RWPE2 (cell line): ENCODE measurements at regions not wholly inside any gene's neighbourhood (a gene's known extent, or its start where the extent isn't known, plus 50 kb on each side); places are given as distances from the start of the nearest gene placed in this dataset.

Source experiments
- ATAC-seq: fragments of 200-7000 bp; cut with Tn5 transposase; 3 replicates; pipeline ENCODE4 v1.9.1; 2021; ENCODE audit warnings: low read depth
- DNase-seq: peaks from one replicate; pipeline ENCODE4 v3.0.0-alpha.2; 2020; ENCODE audit warnings: low spot score
- H3K27ac ChIP-seq: fragments of 450-650 bp; 2 replicates; pipeline ENCODE4 v1.5.1; 2017; ENCODE audit warnings: mild to moderate bottlenecking; ENCODE audit not compliant: poor library complexity, severe bottlenecking
- H3K27me3 ChIP-seq: fragments of 250-450 bp; sonication (Bioruptor Pico); 2 replicates; pipeline ENCODE4 v1.5.1; 2021; ENCODE audit warnings: mild to moderate bottlenecking, moderate library complexity; ENCODE audit not compliant: insufficient read depth, poor library complexity, severe bottlenecking
- H3K36me3 ChIP-seq: fragments of 250-450 bp; sonication (Bioruptor Pico); 2 replicates; pipeline ENCODE4 v1.5.1; 2020; ENCODE audit warnings: low read depth, mild to moderate bottlenecking, moderate library complexity
- H3K4me1 ChIP-seq: fragments of 250-450 bp; sonication (Bioruptor Pico); 2 replicates; pipeline ENCODE4 v1.5.1; 2021; ENCODE audit warnings: mild to moderate bottlenecking, moderate library complexity; ENCODE audit not compliant: insufficient read depth, poor library complexity, severe bottlenecking
- H3K4me3 ChIP-seq: fragments of 250-450 bp; sonication (Bioruptor Pico); 2 replicates; pipeline ENCODE4 v1.5.1; 2021; ENCODE audit warnings: mild to moderate bottlenecking, moderate library complexity; ENCODE audit not compliant: severe bottlenecking
- H3K9me3 ChIP-seq: fragments of 250-450 bp; sonication (Bioruptor Pico); 2 replicates; pipeline ENCODE4 v1.5.1; 2021; ENCODE audit warnings: mild to moderate bottlenecking, moderate library complexity; ENCODE audit not compliant: severe bottlenecking
- CTCF ChIP-seq: fragments of 450-650 bp; IDR thresholded peaks from one replicate; pipeline ENCODE4 v1.5.1; 2017; ENCODE audit warnings: mild to moderate bottlenecking, moderate library complexity; ENCODE audit not compliant: poor library complexity, severe bottlenecking

DNA sequence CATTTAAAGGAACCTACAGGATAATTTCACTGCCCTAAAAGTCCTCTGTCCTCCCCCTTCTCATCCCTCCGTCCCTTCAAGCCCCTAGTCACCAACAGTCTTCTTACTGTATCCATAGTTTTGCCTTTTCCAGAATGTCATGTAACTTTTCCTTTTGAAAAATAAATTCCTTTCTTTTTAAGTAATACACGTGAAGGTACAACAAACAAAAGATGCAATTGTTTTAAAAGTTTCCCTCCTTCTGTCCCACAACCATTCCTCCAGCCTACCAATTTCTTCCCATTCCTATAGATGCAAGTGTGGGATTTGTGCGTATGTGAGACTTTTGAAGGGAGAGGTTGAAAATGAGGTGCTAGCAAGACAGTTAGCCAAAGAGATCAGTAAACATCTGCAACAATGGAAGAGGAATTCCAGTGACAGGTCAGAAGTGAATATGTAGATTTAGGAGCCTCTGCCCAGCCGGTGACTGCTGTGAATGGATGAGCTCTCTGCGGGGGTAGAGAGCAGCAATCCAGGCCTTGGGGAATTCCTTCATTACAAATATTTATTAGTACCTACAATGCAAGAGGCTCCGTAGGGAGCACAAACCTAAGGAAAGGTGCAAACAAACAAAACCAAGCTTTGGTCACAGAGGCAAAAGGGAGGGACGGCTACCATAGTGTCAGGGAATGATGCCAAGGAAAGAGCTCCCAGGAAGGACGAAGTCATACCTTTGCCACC is 243.6 kb downstream of the SKIDA1 start:
- ATAC-seq (no peak), DNase-seq (no peak)
- Histone ChIP-seq H3K4me1 (peaks cover 4% of the 10 kb centered on the region), H3K4me3 (no peak overlapping the region), H3K27ac (no peak overlapping the region), H3K27me3 (no peaks in the 10 kb centered on the region), H3K36me3 (no peaks in the 10 kb centered on the region), H3K9me3 (no peaks in the 10 kb centered on the region)
- TF ChIP-seq CTCF = no peak

DNA sequence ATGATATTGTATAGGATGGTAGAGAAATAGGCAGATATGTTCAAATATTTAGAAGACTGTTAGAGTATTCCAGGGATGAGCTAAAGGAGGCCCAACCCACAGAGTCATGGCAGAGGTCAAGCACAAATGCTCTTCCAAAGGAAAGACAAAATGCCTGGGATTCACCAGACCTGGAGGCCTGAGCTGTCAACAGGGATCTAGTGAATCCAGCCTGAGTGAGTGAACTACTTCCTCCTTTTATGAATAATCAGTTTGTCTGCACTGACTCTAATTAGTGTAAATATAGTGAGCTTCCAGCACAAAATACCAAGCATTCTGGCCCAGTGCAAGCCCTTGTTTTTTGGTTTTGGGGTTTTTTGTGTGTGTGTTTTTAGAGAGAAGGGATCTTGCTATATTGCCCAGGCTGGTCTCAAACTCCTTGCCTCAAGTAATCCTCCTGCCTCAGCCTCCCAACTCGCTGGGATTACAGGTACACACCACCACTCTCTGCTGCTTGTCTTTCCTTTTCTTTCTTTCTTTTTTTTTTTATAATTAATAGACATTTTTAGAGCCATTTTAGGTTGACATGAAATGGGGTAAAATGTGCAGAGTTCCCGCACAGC is 244.4 kb downstream of the SKIDA1 start:
- Histone ChIP-seq H3K4me1 (peaks cover 4% of the 10 kb centered on the region), H3K9me3 (no peaks in the 10 kb centered on the region), H3K27me3 (no peaks in the 10 kb centered on the region), H3K4me3 (no peak overlapping the region), H3K36me3 (no peaks in the 10 kb centered on the region), H3K27ac (no peak overlapping the region)
- DNase-seq (no peak), ATAC-seq (no peak)
- no peak for TF ChIP-seq CTCF

GRCh38 chr10:21280037-21280436 is 245.4 kb downstream of the SKIDA1 start:
- H3K4me3 ChIP-seq = no peak overlapping the region
- ATAC-seq (no peak), DNase-seq (no peak)
- H3K4me1 ChIP-seq = peaks cover 4% of the 10 kb centered on the region
- TF ChIP-seq CTCF = no peak
- H3K36me3 ChIP-seq = no peaks in the 10 kb centered on the region
- no peaks in the 10 kb centered on the region for H3K27me3 ChIP-seq
- no peak overlapping the region for H3K27ac ChIP-seq
- no peaks in the 10 kb centered on the region for H3K9me3 ChIP-seq

DNA sequence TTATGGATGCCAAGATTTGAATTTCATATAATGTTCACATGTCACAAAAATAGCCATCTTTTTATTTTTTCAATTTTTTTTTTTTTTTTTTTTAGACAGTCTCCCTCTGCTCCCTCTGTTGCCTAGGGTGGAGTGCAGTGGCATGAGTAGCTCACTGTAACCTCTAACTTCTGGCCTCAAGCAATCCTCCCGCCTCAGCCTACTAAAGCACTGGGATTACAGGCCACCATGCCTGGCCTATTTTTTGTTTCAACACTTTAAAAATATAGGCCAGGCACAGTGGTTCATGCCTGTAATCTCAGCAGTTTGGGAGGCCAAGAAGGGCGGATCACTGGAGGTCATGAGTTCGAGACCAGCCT is 246.3 kb downstream of the SKIDA1 start:
- TF ChIP-seq CTCF = no peak
- H3K27ac ChIP-seq = no peak overlapping the region
- no peaks in the 10 kb centered on the region for H3K36me3 ChIP-seq
- DNase-seq (no peak), ATAC-seq (no peak)
- H3K4me1 ChIP-seq = peaks cover 4% of the 10 kb centered on the region
- no peak overlapping the region for H3K4me3 ChIP-seq
- no peaks in the 10 kb centered on the region for H3K9me3 ChIP-seq
- H3K27me3 ChIP-seq = no peaks in the 10 kb centered on the region
